ENCODE measurements at regions not wholly inside any gene's neighbourhood (a gene's known extent, or its start where the extent isn't known, plus 50 kb on each side); places are given as distances from the start of the nearest gene placed in this dataset.

GRCh38 chr13:31031482-31031881 is 99.0 kb downstream of the TEX26 start:
- no peak for TF ChIP-seq CTCF (IDR thresholded peaks at IDR 0.05)
- TF ChIP-seq EZH2phosphoT487 (IDR thresholded peaks at IDR 0.05; ENCODE audit: borderline replicate concordance, low read depth), result no peak
- no peak for TF ChIP-seq POLR2AphosphoS5 (IDR thresholded peaks at IDR 0.05; ENCODE audit: low read depth, low read length)
